HepG2 (cell line): ENCODE measurements at regions not wholly inside any gene's neighbourhood (a gene's known extent, or its start where the extent isn't known, plus 50 kb on each side); places are given as distances from the start of the nearest gene placed in this dataset.

Source experiments
- ATAC-seq: fragments of 200-7000 bp; cut with Tn5 transposase; 3 replicates; pipeline ENCODE4 v1.9.1; 2020; ENCODE audit warnings: mild to moderate bottlenecking, moderate library complexity
- BruUV-seq: library from RNA; stranded (reverse); fragments of 400-500 nt; replicated peaks from 2 replicates; lab custom pipeline; 2021; lab: Mats Ljungman, UMichigan
- CTCF ChIA-PET: fragments of 300-600 bp; formaldehyde crosslinking; extraction: SDS; loops from one replicate; lab custom pipeline; 2021; ENCODE audit warnings: low total read pairs, inconsistent platforms, low intra/inter-chr PET ratio; lab: Yijun Ruan, JAX
- POLR2A ChIA-PET: fragments of 350-600 bp; sonication (Branson Sonifier 250); formaldehyde crosslinking; loops from one replicate; lab custom pipeline; 2020; ENCODE audit warnings: antibody characterized with exemption, inconsistent platforms; lab: Yijun Ruan, JAX
- DNase-seq: peaks from one replicate; pipeline ENCODE4 v3.0.0-alpha.2; 2015; ENCODE audit warnings: low spot score
- FAIRE-seq: peaks from 3 replicates; lab custom pipeline; 2011; peaks lifted over from hg19 to GRCh38; lab: Jason Lieb, UNC
- H2AFZ ChIP-seq: one replicate; pipeline ENCODE4 v1.6.1; 2011; ENCODE audit warnings: low read length, inconsistent platforms
- H3K27ac ChIP-seq: fragments of 300-600 bp; 3 replicates; pipeline ENCODE4 v1.8.0; 2011; ENCODE audit warnings: mixed run types, mild to moderate bottlenecking, mixed read lengths, low read length, inconsistent platforms; ENCODE audit not compliant: insufficient read depth; ENCODE audit errors: extremely low read length
- H3K27me3 ChIP-seq, 2 experiments: fragments of 200-600 bp in 1 of 2; 2 replicates in 1 of 2; 3 replicates in 1 of 2; pipeline versions ENCODE4 v1.6.0 to v1.8.0; 2011; ENCODE audit warnings: low read length in 2 of 2, mild to moderate bottlenecking in 2 of 2, moderate library complexity in 2 of 2, inconsistent platforms in 1 of 2; ENCODE audit not compliant: insufficient read depth in 2 of 2, control insufficient read depth in 1 of 2
- H3K36me3 ChIP-seq, 2 experiments: fragments of 200-600 bp in 1 of 2; replicated peaks in 1 of 2; 2 replicates in 1 of 2; 3 replicates in 1 of 2; pipeline versions ENCODE4 v1.5.1 to v1.8.0; 2011; ENCODE audit warnings: low read length in 2 of 2, inconsistent platforms in 1 of 2; ENCODE audit not compliant: insufficient read depth in 2 of 2, control insufficient read depth in 1 of 2
- H3K4me1 ChIP-seq: 2 replicates; pipeline ENCODE4 v1.5.1; 2012; ENCODE audit warnings: low read length, inconsistent platforms; ENCODE audit not compliant: insufficient read depth
- H3K4me2 ChIP-seq: 2 replicates; pipeline ENCODE4 v1.6.0; 2011; ENCODE audit warnings: low read depth, low read length, inconsistent platforms
- H3K4me3 ChIP-seq, 3 experiments: fragments of 200-600 bp in 1 of 3; sonication (generic), shearing (Covaris generic) in 1 of 3; replicated peaks in 1 of 3; 2 replicates each; pipeline ENCODE4 v1.5.1; 2011 to 2016; ENCODE audit warnings: low read length in 3 of 3, inconsistent platforms in 2 of 3, low read depth in 2 of 3, mild to moderate bottlenecking in 2 of 3, control low read depth in 1 of 3, mixed read lengths in 1 of 3; ENCODE audit not compliant: insufficient read depth in 1 of 3
- H3K79me2 ChIP-seq: one replicate; pipeline ENCODE4 v1.6.1; 2011; ENCODE audit warnings: low read length, inconsistent platforms; ENCODE audit not compliant: insufficient read depth
- H3K9ac ChIP-seq: 2 replicates; pipeline ENCODE4 v1.6.0; 2011; ENCODE audit warnings: mild to moderate bottlenecking, low read depth, low read length, inconsistent platforms; ENCODE audit not compliant: insufficient read depth
- H3K9me3 ChIP-seq: 2 replicates; pipeline ENCODE4 v1.5.1; 2012; ENCODE audit warnings: mild to moderate bottlenecking, low read length
- H4K20me1 ChIP-seq: 2 replicates; pipeline ENCODE4 v1.6.0; 2011; ENCODE audit warnings: inconsistent platforms, mild to moderate bottlenecking, low read length, moderate library complexity; ENCODE audit not compliant: insufficient read depth
- KIAA2018 ChIP-seq: sonication (generic); formaldehyde crosslinking; IDR thresholded peaks from 2 replicates; pipeline ENCODE4 v1.5.0; 2020; ENCODE audit warnings: mild to moderate bottlenecking, missing genetic modification reagents, borderline replicate concordance
- NFIC ChIP-seq: IDR thresholded peaks from 2 replicates; pipeline ENCODE4 v1.6.1; 2012; ENCODE audit warnings: mild to moderate bottlenecking, low read length, inconsistent platforms
- RXRA ChIP-seq: sonication (generic); formaldehyde crosslinking; IDR thresholded peaks from 2 replicates; pipeline ENCODE4 v1.5.1; 2020; ENCODE audit warnings: missing genetic modification reagents
- ZUFSP ChIP-seq: sonication (generic); formaldehyde crosslinking; IDR thresholded peaks from 2 replicates; pipeline ENCODE4 v1.9.0; 2021; ENCODE audit warnings: missing genetic modification reagents, mild to moderate bottlenecking, borderline replicate concordance
- WGBS: methylation state at CpG from one replicate; pipeline ENCODE4 v1.1.6; 2017; ENCODE audit warnings: low lambda C conversion rate; 5-methylcytosine and 5-hydroxymethylcytosine counted together
- in situ Hi-C: cut with HindIII; loops from 2 replicates; pipeline ENCODE4 v1.10.0; 2017; ENCODE audit warnings: low pct_unique_long_range_greater_than_20kb; ENCODE audit not compliant: extremely low pct_ligation_motif_present
- intact Hi-C: fragments of 100-400 bp; cut with micrococcal nuclease; formaldehyde crosslinking; loops from one replicate; pipeline ENCODE4 v1.10.0; 2022; ENCODE audit not compliant: unreplicated experiment
- TF ChIP-seq, protein P1 (sequence below): sonication (generic); formaldehyde crosslinking; IDR thresholded peaks from 2 replicates; pipeline ENCODE4 v1.5.0; 2020; ENCODE audit warnings: mild to moderate bottlenecking, missing genetic modification reagents

DNA sequence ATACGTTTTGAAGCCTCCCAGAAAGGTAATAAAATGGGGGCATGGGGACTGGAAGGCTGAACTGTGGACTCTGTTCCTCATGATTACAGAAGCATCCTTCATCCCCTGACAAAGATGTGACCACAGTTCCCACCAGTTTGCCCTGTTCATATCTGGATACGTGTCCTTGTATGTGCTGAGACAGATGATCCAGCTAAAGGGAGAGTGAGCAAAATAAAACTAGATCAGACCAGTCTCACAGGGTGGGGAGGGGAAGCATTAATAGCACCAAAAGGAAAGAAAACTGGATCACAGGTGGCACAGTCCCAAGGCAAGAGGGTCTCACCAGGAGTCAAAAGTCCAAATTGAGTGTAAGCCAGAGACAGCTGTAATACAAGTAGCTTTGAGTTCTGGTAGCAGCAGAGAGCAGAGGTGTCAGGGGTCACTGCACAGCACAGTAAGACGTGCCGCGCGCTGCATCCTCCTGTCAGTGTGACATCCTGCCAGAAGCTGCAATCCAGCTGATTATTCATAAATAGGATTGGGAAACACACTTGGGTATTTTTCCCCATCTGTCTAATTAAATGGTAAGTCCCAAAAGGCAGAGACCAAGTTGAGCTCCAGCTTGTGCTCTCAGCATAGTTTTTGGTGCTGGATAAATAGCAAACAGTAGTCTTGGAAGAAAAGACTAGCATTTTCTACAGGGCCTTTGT, 560.0 kb upstream of the CFAP20DC start:
- Histone ChIP-seq H3K36me3 (no peaks in the 10 kb centered on the region), H3K9ac (no peak overlapping the region)
- TF ChIP-seq RXRA (CRISPR knock-in tag) (no peak), ZUFSP (no peak)
- TF ChIP-seq, all 625 proteins: peak for 0
- DNase-seq (no peak), FAIRE-seq (no peak), ATAC-seq (no peak)
- Histone ChIP-seq H2AFZ (no peak overlapping the region), H3K4me3 (no peak overlapping the region), H3K79me2 (no peaks in the 10 kb centered on the region), H3K9me3 (no peaks in the 10 kb centered on the region), H3K4me1 (no peaks in the 10 kb centered on the region), H4K20me1 (no peaks in the 10 kb centered on the region), H3K4me2 (no peak overlapping the region), H3K27me3 (no peaks in the 10 kb centered on the region), H3K27ac (no peak overlapping the region)
- in situ Hi-C loops (no loop called here), intact Hi-C loops (no loop called here)
- 57% methylated on average over 6 of the region's 6 CpGs for WGBS
- no TSS peak for BruUV-seq
- CTCF ChIA-PET, result no interaction called here
- POLR2A ChIA-PET, result no interaction called here

DNA sequence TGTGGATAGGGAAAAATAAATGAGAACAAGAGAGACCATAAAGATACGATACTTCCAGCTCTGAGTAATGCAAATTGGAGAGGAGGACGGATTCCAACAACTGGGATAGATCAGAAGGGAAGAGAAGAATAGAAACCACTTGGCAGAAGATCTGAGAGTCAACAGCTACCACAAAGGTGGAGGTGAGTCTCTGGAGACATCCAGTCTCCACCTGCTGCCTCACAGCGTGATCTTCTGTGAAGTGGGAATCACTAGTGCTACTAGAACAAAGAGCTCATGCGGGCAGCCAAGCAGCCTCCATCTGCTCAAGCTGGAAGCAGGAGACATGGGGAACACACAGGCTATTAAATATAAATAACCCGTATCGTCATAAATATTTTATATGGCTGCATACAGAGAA, 558.5 kb upstream of the CFAP20DC start:
- 64% methylated on average over 5 of the region's 6 CpGs for WGBS
- no peak overlapping the region for H3K4me2 ChIP-seq
- no peak for ATAC-seq
- H3K9me3 ChIP-seq, result no peaks in the 10 kb centered on the region
- intact Hi-C loops, result no loop called here
- no peaks in the 10 kb centered on the region for H3K4me1 ChIP-seq
- FAIRE-seq, result no peak
- no peak overlapping the region for H3K27ac ChIP-seq
- no peaks in the 10 kb centered on the region for H3K79me2 ChIP-seq
- in situ Hi-C loops, result no loop called here
- H2AFZ ChIP-seq, result no peak overlapping the region
- no peak overlapping the region for H3K4me3 ChIP-seq
- H3K27me3 ChIP-seq, result no peaks in the 10 kb centered on the region
- no TSS peak for BruUV-seq
- ChIA-PET CTCF (no interaction called here), POLR2A (no interaction called here)
- no peaks in the 10 kb centered on the region for H4K20me1 ChIP-seq
- no peak overlapping the region for H3K9ac ChIP-seq
- no peak for DNase-seq
- H3K36me3 ChIP-seq, result no peaks in the 10 kb centered on the region
- no peak for TF ChIP-seq KIAA2018 (CRISPR knock-in tag)
- TF ChIP-seq NFIC, result no peak
- TF ChIP-seq, protein P1, sequence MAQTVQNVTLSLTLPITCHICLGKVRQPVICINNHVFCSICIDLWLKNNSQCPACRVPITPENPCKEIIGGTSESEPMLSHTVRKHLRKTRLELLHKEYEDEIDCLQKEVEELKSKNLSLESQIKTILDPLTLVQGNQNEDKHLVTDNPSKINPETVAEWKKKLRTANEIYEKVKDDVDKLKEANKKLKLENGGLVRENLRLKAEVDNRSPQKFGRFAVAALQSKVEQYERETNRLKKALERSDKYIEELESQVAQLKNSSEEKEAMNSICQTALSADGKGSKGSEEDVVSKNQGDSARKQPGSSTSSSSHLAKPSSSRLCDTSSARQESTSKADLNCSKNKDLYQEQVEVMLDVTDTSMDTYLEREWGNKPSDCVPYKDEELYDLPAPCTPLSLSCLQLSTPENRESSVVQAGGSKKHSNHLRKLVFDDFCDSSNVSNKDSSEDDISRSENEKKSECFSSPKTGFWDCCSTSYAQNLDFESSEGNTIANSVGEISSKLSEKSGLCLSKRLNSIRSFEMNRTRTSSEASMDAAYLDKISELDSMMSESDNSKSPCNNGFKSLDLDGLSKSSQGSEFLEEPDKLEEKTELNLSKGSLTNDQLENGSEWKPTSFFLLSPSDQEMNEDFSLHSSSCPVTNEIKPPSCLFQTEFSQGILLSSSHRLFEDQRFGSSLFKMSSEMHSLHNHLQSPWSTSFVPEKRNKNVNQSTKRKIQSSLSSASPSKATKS (CRISPR knock-in tag), result no peak
